ENCODE measurements at regions not wholly inside any gene's neighbourhood (a gene's known extent, or its start where the extent isn't known, plus 50 kb on each side); places are given as distances from the start of the nearest gene placed in this dataset.

- no peak for TF ChIP-seq CTCF (IDR thresholded peaks at IDR 0.05; ENCODE audit: low read depth, low read length)
- in situ Hi-C loops (cut with HindIII; ENCODE audit: low sequenced_read_pairs) = no loop called here
These were observed 161.2 kb upstream of the FSTL4 start for GRCh38 chr5:133773247-133774202.

DNA sequence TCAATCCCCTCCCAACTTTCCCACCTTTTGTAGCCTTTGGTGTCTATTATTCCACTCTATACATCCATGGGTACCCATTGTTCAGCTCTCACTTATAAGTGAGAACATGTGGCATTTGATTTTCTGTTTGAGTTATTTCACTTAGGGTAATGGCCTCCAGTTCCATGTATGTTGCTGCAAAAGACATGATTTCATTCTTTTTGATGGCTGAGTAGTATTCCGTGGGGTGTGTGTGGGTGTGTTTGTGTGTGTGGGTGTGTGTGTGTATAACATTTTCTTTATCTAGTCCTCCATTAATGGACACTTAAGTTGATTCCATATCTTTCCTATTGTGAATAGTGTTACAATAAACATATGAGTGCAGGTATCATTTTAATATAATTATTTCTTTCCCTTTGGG is 157.5 kb upstream of the FSTL4 start:
- no peak overlapping the region for H3K4me3 ChIP-seq (ENCODE audit: low read depth, low read length)
- in situ Hi-C loops (cut with HindIII; ENCODE audit: low sequenced_read_pairs) = no loop called here
- TF ChIP-seq CTCF (IDR thresholded peaks at IDR 0.05; ENCODE audit: low read depth, low read length) = no peak
- no peak for DNase-seq (ENCODE audit: low read depth, low spot score)

More at GRCh38 chr5:133773247-133774202, 161.2 kb upstream of the FSTL4 start:
- no peak for DNase-seq (ENCODE audit: low read depth, low spot score)
- H3K4me3 ChIP-seq (ENCODE audit: low read depth, low read length) = no peak overlapping the region

DNA sequence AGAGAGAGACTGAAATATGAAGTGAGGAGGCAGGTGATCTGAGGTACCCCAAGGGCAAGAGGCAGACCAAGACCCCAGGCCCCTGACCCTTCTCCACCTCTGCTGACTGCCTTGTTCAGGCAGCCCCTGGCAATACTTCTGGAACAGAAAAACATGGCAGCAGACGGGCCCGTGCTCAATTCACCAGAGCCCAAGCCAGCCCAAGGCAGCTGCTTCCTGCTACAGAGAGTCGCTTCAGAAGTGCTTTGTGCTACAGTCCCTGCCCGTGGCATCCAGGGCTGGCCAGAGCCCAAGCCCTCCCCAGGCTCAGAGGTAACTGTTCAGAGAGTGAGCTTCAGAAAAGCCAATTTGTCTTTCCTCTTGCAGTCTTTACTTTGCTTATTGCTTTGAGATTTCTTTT is 151.4 kb upstream of the FSTL4 start:
- DNase-seq (ENCODE audit: low read depth, low spot score) = no peak
- no peak overlapping the region for H3K4me3 ChIP-seq (ENCODE audit: low read depth, low read length)
- in situ Hi-C loops (cut with HindIII; ENCODE audit: low sequenced_read_pairs) = no loop called here
- no peak for TF ChIP-seq CTCF (IDR thresholded peaks at IDR 0.05; ENCODE audit: low read depth, low read length)

GRCh38 chr5:133761632-133762031 is 149.3 kb upstream of the FSTL4 start:
- no peak for DNase-seq (ENCODE audit: low read depth, low spot score)
- in situ Hi-C loops (cut with HindIII; ENCODE audit: low sequenced_read_pairs) = no loop called here
- no peak for TF ChIP-seq CTCF (IDR thresholded peaks at IDR 0.05; ENCODE audit: low read depth, low read length)
- no peak overlapping the region for H3K4me3 ChIP-seq (ENCODE audit: low read depth, low read length)

GRCh38 chr5:133760532-133760931 is 148.2 kb upstream of the FSTL4 start:
- no peak for DNase-seq (ENCODE audit: low read depth, low spot score)
- in situ Hi-C loops (cut with HindIII; ENCODE audit: low sequenced_read_pairs) = no loop called here
- TF ChIP-seq CTCF (IDR thresholded peaks at IDR 0.05; ENCODE audit: low read depth, low read length) = no peak
- no peak overlapping the region for H3K4me3 ChIP-seq (ENCODE audit: low read depth, low read length)

- no peak overlapping the region for H3K4me3 ChIP-seq (ENCODE audit: low read depth, low read length)
- in situ Hi-C loops (cut with HindIII; ENCODE audit: low sequenced_read_pairs) = no loop called here
- no peak for DNase-seq (ENCODE audit: low read depth, low spot score)
- no peak for TF ChIP-seq CTCF (IDR thresholded peaks at IDR 0.05; ENCODE audit: low read depth, low read length)
These were observed 146.3 kb upstream of the FSTL4 start for GRCh38 chr5:133758641-133759040.
